ENCODE measurements at regions not wholly inside any gene's neighbourhood (a gene's known extent, or its start where the extent isn't known, plus 50 kb on each side); places are given as distances from the start of the nearest gene placed in this dataset.

GRCh38 chr9:13049223-13049622, 230.3 kb downstream of the MPDZ start:
- TF ChIP-seq, protein P1, sequence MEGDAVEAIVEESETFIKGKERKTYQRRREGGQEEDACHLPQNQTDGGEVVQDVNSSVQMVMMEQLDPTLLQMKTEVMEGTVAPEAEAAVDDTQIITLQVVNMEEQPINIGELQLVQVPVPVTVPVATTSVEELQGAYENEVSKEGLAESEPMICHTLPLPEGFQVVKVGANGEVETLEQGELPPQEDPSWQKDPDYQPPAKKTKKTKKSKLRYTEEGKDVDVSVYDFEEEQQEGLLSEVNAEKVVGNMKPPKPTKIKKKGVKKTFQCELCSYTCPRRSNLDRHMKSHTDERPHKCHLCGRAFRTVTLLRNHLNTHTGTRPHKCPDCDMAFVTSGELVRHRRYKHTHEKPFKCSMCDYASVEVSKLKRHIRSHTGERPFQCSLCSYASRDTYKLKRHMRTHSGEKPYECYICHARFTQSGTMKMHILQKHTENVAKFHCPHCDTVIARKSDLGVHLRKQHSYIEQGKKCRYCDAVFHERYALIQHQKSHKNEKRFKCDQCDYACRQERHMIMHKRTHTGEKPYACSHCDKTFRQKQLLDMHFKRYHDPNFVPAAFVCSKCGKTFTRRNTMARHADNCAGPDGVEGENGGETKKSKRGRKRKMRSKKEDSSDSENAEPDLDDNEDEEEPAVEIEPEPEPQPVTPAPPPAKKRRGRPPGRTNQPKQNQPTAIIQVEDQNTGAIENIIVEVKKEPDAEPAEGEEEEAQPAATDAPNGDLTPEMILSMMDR (IDR thresholded peaks at IDR 0.05; ENCODE audit: borderline replicate concordance, insufficient read depth, low read depth, low read length), result no peak
- H3K4me3 ChIP-seq (ENCODE audit: low read depth, low read length), result no peak overlapping the region

- TF ChIP-seq, protein P1 (IDR thresholded peaks at IDR 0.05; ENCODE audit: borderline replicate concordance, insufficient read depth, low read depth, low read length), result no peak
- no peak overlapping the region for H3K4me3 ChIP-seq (ENCODE audit: low read depth, low read length)
Measured at GRCh38 chr9:13053504-13053903, 226.0 kb downstream of the MPDZ start.

GRCh38 chr9:13054389-13054788, 225.1 kb downstream of the MPDZ start:
- H3K4me3 ChIP-seq (ENCODE audit: low read depth, low read length), result no peak overlapping the region
- TF ChIP-seq, protein P1 (IDR thresholded peaks at IDR 0.05; ENCODE audit: borderline replicate concordance, insufficient read depth, low read depth, low read length), result no peak
